B cell (primary cell): ENCODE measurements at regions not wholly inside any gene's neighbourhood (a gene's known extent, or its start where the extent isn't known, plus 50 kb on each side); places are given as distances from the start of the nearest gene placed in this dataset.

Experiments used
- ATAC-seq: fragments of 200-7000 bp; cut with Tn5 transposase; one replicate; pipeline ENCODE4 v1.10.0; 2021; ENCODE audit warnings: low read depth, mild to moderate bottlenecking, moderate number of reproducible peaks, moderate library complexity
- CTCF ChIA-PET: fragments of 350-600 bp; sonication (Branson Sonifier 250); formaldehyde crosslinking; loops from one replicate; lab custom pipeline; 2021; ENCODE audit warnings: antibody characterized with exemption, inconsistent platforms; lab: Charles Lee
- POLR2A ChIA-PET: fragments of 350-600 bp; sonication (Branson Sonifier 250); formaldehyde crosslinking; loops from one replicate; lab custom pipeline; 2021; ENCODE audit warnings: antibody characterized with exemption; lab: Charles Lee
- DNase-seq: peaks from one replicate; pipeline ENCODE4 v3.0.0; 2013
- H2AFZ ChIP-seq: 2 replicates; pipeline ENCODE4 v1.6.1; 2012; ENCODE audit warnings: mild to moderate bottlenecking, low read depth, low read length; ENCODE audit not compliant: insufficient read depth, poor library complexity, severe bottlenecking
- H3K27ac ChIP-seq, 2 donors: 1 replicate in 1 of 2; 2 replicates in 1 of 2; pipeline ENCODE4 v1.5.1; 2012 to 2013; ENCODE audit warnings: low read length in 2 of 2, mild to moderate bottlenecking in 2 of 2, moderate library complexity in 1 of 2
- H3K27me3 ChIP-seq, 4 experiments: fragments of 200-600 bp in 1 of 4; sonication (generic) in 1 of 4; replicated peaks in 1 of 4; 1 replicate in 2 of 4; 2 replicates in 2 of 4; pipeline versions ENCODE4 v1.6.1 to v1.7.0; 2013 to 2016; ENCODE audit warnings: low read length in 3 of 4, mild to moderate bottlenecking in 2 of 4, mixed read lengths in 1 of 4, moderate library complexity in 1 of 4; ENCODE audit not compliant: insufficient read depth in 4 of 4, control insufficient read depth in 3 of 4; ENCODE audit errors: control extremely low read depth in 1 of 4
- H3K36me3 ChIP-seq, 2 experiments: replicated peaks in 1 of 2; 1 replicate in 1 of 2; 2 replicates in 1 of 2; pipeline versions ENCODE4 v1.6.1 to v1.7.1; 2013; ENCODE audit warnings: low read length in 1 of 2; ENCODE audit not compliant: insufficient read depth in 2 of 2, control insufficient read depth in 1 of 2; ENCODE audit errors: control extremely low read depth in 1 of 2, extremely low read depth in 1 of 2
- H3K4me1 ChIP-seq, 2 donors: fragments of 200-600 bp in 1 of 2; sonication (generic) in 1 of 2; 1 replicate in 1 of 2; 2 replicates in 1 of 2; pipeline versions ENCODE4 v1.5.1 to v1.6.1; 2013 to 2017; ENCODE audit warnings: low read length in 2 of 2; ENCODE audit not compliant: control insufficient read depth in 2 of 2, insufficient read depth in 2 of 2
- H3K4me2 ChIP-seq: replicated peaks from 2 replicates; pipeline ENCODE3; 2012; ENCODE audit warnings: mild to moderate bottlenecking, low read depth, low read length; ENCODE audit not compliant: poor library complexity, severe bottlenecking
- H3K4me3 ChIP-seq, 5 experiments: fragments of 200-600 bp in 1 of 5; sonication (generic) in 1 of 5; 1 replicate in 3 of 5; 2 replicates in 2 of 5; pipeline versions ENCODE4 v1.5.1 to v1.7.0; 2011 to 2016; ENCODE audit warnings: low read length in 4 of 5, mild to moderate bottlenecking in 4 of 5, low read depth in 2 of 5, control low read depth in 1 of 5, moderate library complexity in 1 of 5; ENCODE audit not compliant: insufficient read depth in 1 of 5; ENCODE audit errors: control extremely low read depth in 1 of 5, extremely low read depth in 1 of 5
- H3K79me2 ChIP-seq: fragments of 200-600 bp; sonication (generic); one replicate; pipeline ENCODE4 v1.6.0; 2016; ENCODE audit warnings: low read length; ENCODE audit not compliant: control insufficient read depth, insufficient read depth
- H3K9ac ChIP-seq: fragments of 200-600 bp; sonication (generic); 2 replicates; pipeline ENCODE4 v1.6.1; 2017; ENCODE audit warnings: mild to moderate bottlenecking, low read length, moderate library complexity
- H3K9me3 ChIP-seq, 3 donors: one replicate each; pipeline versions ENCODE4 v1.6.1 to v1.7.1; 2013; ENCODE audit warnings: low read length in 2 of 3; ENCODE audit not compliant: control insufficient read depth in 2 of 3, insufficient read depth in 1 of 3; ENCODE audit errors: control extremely low read depth in 1 of 3
- H4K20me1 ChIP-seq: 2 replicates; pipeline ENCODE4 v1.6.0; 2012; ENCODE audit warnings: mild to moderate bottlenecking, low read length; ENCODE audit not compliant: insufficient read depth, control insufficient read depth, poor library complexity, severe bottlenecking
- H3K27ac Mint-ChIP-seq: one replicate; pipeline ENCODE4 v1.8.0; 2021; ENCODE audit warnings: mixed read lengths
- H3K27me3 Mint-ChIP-seq: one replicate; pipeline ENCODE4 v1.8.0; 2021; ENCODE audit warnings: mixed read lengths
- H3K4me1 Mint-ChIP-seq: one replicate; pipeline ENCODE4 v1.8.0; 2021; ENCODE audit warnings: mixed read lengths
- H3K4me3 Mint-ChIP-seq: one replicate; pipeline ENCODE4 v1.8.0; 2021; ENCODE audit warnings: mixed read lengths
- H3K9me3 Mint-ChIP-seq: one replicate; pipeline ENCODE4 v1.8.0; 2022; ENCODE audit warnings: mixed read lengths; ENCODE audit not compliant: insufficient read depth
- CTCF ChIP-seq: fragments of 200-600 bp; IDR thresholded peaks from one replicate; pipeline ENCODE4 v1.8.0; 2022; ENCODE audit warnings: antibody characterized with exemption, mild to moderate bottlenecking
- EZH2 ChIP-seq: IDR thresholded peaks from 2 replicates; pipeline ENCODE4 v1.6.1; 2012; ENCODE audit warnings: borderline replicate concordance, low read depth, mild to moderate bottlenecking, moderate library complexity, low read length; ENCODE audit not compliant: insufficient read depth, poor library complexity, severe bottlenecking
- WGBS: methylation state at CpG from one replicate; pipeline ENCODE4 v1.1.5; 2013; ENCODE audit warnings: missing lambda C conversion rate; ENCODE audit not compliant: insufficient coverage; 5-methylcytosine and 5-hydroxymethylcytosine counted together
- intact Hi-C: fragments of 100-400 bp; cut with micrococcal nuclease; formaldehyde crosslinking; loops from one replicate; pipeline ENCODE4 v1.10.0; 2022

- intact Hi-C loops = no loop called here
- TF ChIP-seq EZH2 (no peak), CTCF (no peak)
- Mint-ChIP-seq H3K27me3 (peaks cover 18% of the 10 kb centered on the region), H3K4me3 (no peak overlapping the region), H3K27ac (no peak overlapping the region), H3K9me3 (no peaks in the 10 kb centered on the region), H3K4me1 (peaks cover 5% of the 10 kb centered on the region)
- no peaks in the 10 kb centered on the region for H3K9me3 ChIP-seq
- H3K9ac ChIP-seq = no peak overlapping the region
- DNase-seq (no peak), ATAC-seq (no peak)
- no peak overlapping the region for H3K4me3 ChIP-seq
- no peak overlapping the region for H3K27ac ChIP-seq
- H3K36me3 ChIP-seq = no peaks in the 10 kb centered on the region
- ChIA-PET POLR2A (no interaction called here), CTCF (no interaction called here)
- 79% methylated on average over 3 of the region's 3 CpGs for WGBS
- no peaks in the 10 kb centered on the region for H4K20me1 ChIP-seq
- peaks cover 0 to 5% (median 0%) of the 10 kb centered on the region in 4 experiments for H3K27me3 ChIP-seq
- peaks cover 0 to 6% of the 10 kb centered on the region in 2 donors for H3K4me1 ChIP-seq
- no peak overlapping the region for H3K4me2 ChIP-seq
- H2AFZ ChIP-seq = no peak overlapping the region
- H3K79me2 ChIP-seq = no peaks in the 10 kb centered on the region
These were observed 148.0 kb upstream of the LRFN2 start for GRCh38 chr6:40735121-40735520.

GRCh38 chr6:40734607-40735006, 147.4 kb upstream of the LRFN2 start:
- H3K79me2 ChIP-seq = no peaks in the 10 kb centered on the region
- H3K9ac ChIP-seq = no peak overlapping the region
- ChIA-PET CTCF (no interaction called here), POLR2A (no interaction called here)
- no peak for DNase-seq
- no peak overlapping the region for H3K4me2 ChIP-seq
- Mint-ChIP-seq H3K27me3 (peaks cover 14% of the 10 kb centered on the region), H3K9me3 (no peaks in the 10 kb centered on the region), H3K27ac (no peak overlapping the region), H3K4me3 (no peak overlapping the region), H3K4me1 (peaks cover 5% of the 10 kb centered on the region)
- H3K36me3 ChIP-seq = no peaks in the 10 kb centered on the region
- intact Hi-C loops = no loop called here
- H3K4me1 ChIP-seq = peaks cover 0 to 6% of the 10 kb centered on the region in 2 donors
- no peak overlapping the region for H3K27ac ChIP-seq
- no peak for TF ChIP-seq CTCF
- TF ChIP-seq EZH2 = no peak
- peaks cover 0 to 5% (median 0%) of the 10 kb centered on the region in 4 experiments for H3K27me3 ChIP-seq
- H3K4me3 ChIP-seq = no peak overlapping the region
- ATAC-seq = no peak
- H2AFZ ChIP-seq = no peak overlapping the region
- 94% methylated on average over 3 of the region's 4 CpGs for WGBS
- H4K20me1 ChIP-seq = no peaks in the 10 kb centered on the region
- no peaks in the 10 kb centered on the region for H3K9me3 ChIP-seq
